NB4 (cell line): ENCODE measurements at regions not wholly inside any gene's neighbourhood (a gene's known extent, or its start where the extent isn't known, plus 50 kb on each side); places are given as distances from the start of the nearest gene placed in this dataset.

Source experiments
- DNase-seq: peaks from one replicate; pipeline ENCODE4 v3.0.0; 2010; ENCODE audit warnings: low read depth
- H3K4me3 ChIP-seq: one replicate; pipeline ENCODE4 v1.5.1; 2011; ENCODE audit warnings: mild to moderate bottlenecking, low read depth, low read length, moderate library complexity
- MYC ChIP-seq: IDR thresholded peaks from 2 replicates; pipeline ENCODE4 v1.6.1; 2011; ENCODE audit warnings: low read depth, low read length
- POLR2A ChIP-seq: IDR thresholded peaks from 2 replicates; pipeline ENCODE4 v1.6.1; 2011; ENCODE audit warnings: mild to moderate bottlenecking; ENCODE audit not compliant: insufficient read length; ENCODE audit errors: extremely low read depth
- TF ChIP-seq, protein P1 (sequence below): IDR thresholded peaks from one replicate; pipeline ENCODE4 v1.5.1; 2012; ENCODE audit warnings: low read depth, low read length
- TF ChIP-seq, protein P2 (sequence below): IDR thresholded peaks from 2 replicates; pipeline ENCODE4 v1.6.1; 2011; ENCODE audit warnings: low read depth, low read length

DNA sequence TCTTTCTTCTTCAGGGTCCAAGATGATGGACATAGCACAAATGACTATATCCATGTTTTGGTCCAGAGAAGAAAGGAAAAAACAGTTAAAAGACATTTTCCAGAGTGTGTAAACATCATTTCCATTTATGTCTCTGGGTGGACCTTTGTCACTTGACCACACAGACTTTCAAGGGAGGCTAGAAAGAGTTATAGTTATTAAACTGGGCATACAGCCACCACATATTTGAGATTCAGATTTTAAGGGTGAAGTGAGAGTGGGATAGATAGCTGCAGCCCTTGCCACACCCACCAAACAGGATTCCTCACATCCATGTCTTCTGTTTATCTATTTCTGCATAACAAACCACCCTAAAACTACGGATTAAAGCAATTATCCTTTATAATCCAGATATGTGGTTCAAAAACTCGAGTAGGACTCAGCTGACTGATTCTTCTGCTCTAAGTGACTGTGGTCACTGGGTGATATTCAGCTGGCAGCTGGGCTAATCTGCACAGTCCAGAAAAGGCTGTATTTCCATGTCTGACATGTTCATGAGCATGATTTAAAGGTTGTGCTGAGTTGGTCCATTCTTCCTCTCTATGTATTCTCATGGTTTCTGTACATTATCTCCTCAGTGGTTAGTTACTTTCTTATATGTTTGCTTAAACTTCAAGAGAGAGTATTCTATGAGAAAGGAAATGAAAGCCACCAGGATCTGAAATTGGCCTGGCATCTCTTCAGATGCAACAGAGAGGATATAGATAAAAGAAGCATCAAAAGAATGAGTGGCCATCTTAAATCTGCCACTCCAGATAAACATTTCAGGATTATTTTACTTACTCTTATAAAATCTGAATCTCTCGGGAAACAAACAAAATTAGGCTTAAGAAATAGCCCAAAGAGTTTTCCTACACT lies 459.8 kb upstream of the CTSO start:
- DNase-seq, result no peak
- TF ChIP-seq, protein P1, sequence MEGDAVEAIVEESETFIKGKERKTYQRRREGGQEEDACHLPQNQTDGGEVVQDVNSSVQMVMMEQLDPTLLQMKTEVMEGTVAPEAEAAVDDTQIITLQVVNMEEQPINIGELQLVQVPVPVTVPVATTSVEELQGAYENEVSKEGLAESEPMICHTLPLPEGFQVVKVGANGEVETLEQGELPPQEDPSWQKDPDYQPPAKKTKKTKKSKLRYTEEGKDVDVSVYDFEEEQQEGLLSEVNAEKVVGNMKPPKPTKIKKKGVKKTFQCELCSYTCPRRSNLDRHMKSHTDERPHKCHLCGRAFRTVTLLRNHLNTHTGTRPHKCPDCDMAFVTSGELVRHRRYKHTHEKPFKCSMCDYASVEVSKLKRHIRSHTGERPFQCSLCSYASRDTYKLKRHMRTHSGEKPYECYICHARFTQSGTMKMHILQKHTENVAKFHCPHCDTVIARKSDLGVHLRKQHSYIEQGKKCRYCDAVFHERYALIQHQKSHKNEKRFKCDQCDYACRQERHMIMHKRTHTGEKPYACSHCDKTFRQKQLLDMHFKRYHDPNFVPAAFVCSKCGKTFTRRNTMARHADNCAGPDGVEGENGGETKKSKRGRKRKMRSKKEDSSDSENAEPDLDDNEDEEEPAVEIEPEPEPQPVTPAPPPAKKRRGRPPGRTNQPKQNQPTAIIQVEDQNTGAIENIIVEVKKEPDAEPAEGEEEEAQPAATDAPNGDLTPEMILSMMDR, result no peak
- no peak for TF ChIP-seq MYC
- H3K4me3 ChIP-seq, result no peak overlapping the region

DNA sequence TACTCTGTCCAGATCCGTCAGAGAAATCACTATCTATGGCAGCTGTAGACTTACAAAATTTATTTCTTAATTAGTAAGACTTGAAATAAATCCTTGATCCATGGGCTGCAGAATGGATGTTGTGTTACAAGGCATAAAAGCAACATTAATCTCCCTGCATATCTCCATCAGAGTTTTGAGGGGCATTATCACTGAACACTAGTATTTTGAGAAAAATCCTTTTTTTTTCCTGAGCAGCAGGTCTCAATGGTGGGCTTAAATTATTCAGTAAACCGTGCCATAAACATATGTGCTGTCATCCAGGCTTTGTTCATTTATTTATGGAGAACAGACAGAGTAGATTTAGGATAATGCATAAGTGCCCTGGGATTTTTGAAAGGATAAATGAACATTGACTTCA lies 457.9 kb upstream of the CTSO start:
- no peak for DNase-seq
- TF ChIP-seq POLR2A (no peak), MYC (no peak)
- TF ChIP-seq, protein P2, sequence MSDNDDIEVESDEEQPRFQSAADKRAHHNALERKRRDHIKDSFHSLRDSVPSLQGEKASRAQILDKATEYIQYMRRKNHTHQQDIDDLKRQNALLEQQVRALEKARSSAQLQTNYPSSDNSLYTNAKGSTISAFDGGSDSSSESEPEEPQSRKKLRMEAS, result no peak
- TF ChIP-seq, protein P1, result no peak
- H3K4me3 ChIP-seq, result no peak overlapping the region

DNA sequence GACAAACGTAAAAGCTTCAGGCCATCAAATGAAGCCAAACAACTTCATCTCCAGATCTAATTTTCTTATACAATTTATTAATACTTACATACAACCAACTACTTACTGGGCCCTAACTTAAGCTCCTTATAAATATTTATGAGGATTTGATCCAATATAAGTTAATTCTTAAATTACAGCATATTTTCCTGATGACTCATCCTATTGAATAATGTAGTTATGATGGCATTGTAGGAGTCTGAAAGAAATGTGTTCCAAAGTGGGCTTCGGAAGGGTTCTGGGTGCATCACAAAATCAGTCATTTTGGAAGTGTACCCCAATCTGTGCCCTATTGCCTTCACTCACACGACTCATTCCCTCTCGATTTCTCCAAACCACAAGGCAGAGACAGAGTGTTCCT lies 455.1 kb upstream of the CTSO start:
- no peak for DNase-seq
- no peak for TF ChIP-seq POLR2A
- TF ChIP-seq, protein P1, result no peak
- TF ChIP-seq MYC, result no peak
- TF ChIP-seq, protein P2, result no peak
- no peak overlapping the region for H3K4me3 ChIP-seq

DNA sequence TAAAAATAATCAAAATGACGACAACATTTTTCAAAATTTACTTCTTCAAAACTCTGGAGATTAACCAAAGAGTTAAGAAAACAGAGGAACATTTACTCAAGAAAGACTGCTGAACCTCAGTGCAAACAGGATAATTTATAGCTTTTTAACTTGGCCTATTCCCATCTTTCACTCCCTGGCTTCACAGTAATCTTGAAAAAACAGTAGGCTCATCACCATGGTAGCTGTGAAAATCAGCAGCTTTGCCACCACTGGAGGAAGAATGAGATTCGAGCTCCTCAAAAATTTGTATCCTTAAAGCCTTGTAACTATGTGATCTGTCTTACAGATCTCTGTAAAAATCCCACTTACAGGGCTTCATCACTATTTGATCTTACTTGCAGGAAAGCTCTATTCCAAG lies 447.7 kb upstream of the CTSO start:
- TF ChIP-seq MYC, result no peak
- TF ChIP-seq, protein P1, result no peak
- TF ChIP-seq, protein P2, result no peak
- TF ChIP-seq POLR2A, result no peak

DNA sequence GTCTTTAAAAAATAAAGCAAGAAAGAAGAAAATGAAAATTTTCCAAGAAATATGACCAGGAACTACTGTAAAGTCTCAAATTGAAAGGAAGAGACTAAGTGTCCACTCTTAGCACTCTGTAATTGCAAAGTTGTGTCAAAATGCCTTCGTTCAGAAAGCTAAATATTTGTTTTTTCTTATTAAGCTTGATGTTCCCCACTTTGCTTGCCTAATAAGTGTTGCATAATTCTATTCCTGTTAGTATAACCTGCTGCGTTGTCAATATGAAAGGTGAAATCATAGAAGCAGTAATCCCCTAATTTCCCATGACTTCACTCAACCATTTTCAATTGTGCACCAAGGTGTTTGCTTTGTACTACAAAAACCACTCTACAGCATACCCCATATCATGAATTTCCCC lies 442.9 kb upstream of the CTSO start:
- DNase-seq, result no peak
- TF ChIP-seq, protein P2, result no peak
- TF ChIP-seq, protein P1, result no peak
- TF ChIP-seq POLR2A (no peak), MYC (no peak)

More for the DNA sequence above, 447.7 kb upstream of the CTSO start:
- no peak for DNase-seq
- H3K4me3 ChIP-seq, result no peak overlapping the region

DNA sequence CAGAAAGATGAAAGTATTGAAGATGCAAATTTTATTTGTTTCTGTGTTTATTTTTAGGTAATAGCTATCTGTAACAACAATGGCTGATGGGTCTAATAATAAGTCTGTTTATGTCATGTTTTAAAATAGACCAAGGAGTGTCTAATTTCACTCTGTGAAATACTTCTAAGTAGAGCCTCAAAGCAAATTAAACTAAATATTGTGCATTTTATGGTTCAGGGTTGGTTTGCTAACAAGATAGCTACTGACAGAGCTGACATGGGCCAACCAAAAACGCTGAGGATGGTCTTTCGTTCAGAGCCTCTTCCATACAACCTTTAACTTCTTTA lies 437.6 kb upstream of the CTSO start:
- DNase-seq, result no peak
- TF ChIP-seq, protein P2, result no peak
- TF ChIP-seq MYC (no peak), POLR2A (no peak)
- TF ChIP-seq, protein P1, result no peak
- H3K4me3 ChIP-seq, result no peak overlapping the region

More for the DNA sequence above, 442.9 kb upstream of the CTSO start:
- H3K4me3 ChIP-seq, result no peak overlapping the region
